ENCODE measurements at regions not wholly inside any gene's neighbourhood (a gene's known extent, or its start where the extent isn't known, plus 50 kb on each side); places are given as distances from the start of the nearest gene placed in this dataset.

DNA sequence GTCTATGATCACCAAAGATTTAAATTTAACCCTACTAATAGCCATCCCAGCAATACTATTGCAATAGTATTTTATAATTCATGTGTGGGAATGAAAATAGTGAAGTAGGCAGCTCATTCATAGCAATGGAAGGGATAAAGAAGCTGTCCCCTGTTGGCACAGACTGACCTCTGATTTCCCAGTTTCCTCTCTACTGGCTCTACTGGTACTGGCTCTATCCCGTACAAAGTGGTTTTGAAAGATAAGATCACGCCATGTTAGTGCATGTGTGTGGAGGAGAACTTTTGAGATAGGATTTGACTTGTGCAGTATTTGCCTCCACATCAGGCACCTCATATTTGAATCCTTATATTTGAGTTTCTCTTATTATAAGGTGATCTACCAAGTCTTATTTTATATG is 227.3 kb upstream of the ADGRL2 start:
- Histone ChIP-seq H3K9me3 (ENCODE audit: control insufficient read depth in 3 of 3, low read length in 3 of 3) (no peaks in the 10 kb centered on the region), H3K4me1 (ENCODE audit: control insufficient read depth in 3 of 3, insufficient read depth in 3 of 3, low read length in 3 of 3) (no peaks in the 10 kb centered on the region), H3K4me3 (ENCODE audit: low read length in 3 of 3) (no peak overlapping the region), H3K27me3 (ENCODE audit: control insufficient read depth in 3 of 3, insufficient read depth in 3 of 3, low read length in 3 of 3) (no peaks in the 10 kb centered on the region), H3K36me3 (ENCODE audit: control insufficient read depth in 3 of 3, insufficient read depth in 3 of 3, low read length in 3 of 3) (no peaks in the 10 kb centered on the region), H3K27ac (ENCODE audit: low read depth, low read length) (no peak overlapping the region), H3K9ac (ENCODE audit: low read depth in 1 of 3, low read length in 3 of 3) (no peak overlapping the region)

DNA sequence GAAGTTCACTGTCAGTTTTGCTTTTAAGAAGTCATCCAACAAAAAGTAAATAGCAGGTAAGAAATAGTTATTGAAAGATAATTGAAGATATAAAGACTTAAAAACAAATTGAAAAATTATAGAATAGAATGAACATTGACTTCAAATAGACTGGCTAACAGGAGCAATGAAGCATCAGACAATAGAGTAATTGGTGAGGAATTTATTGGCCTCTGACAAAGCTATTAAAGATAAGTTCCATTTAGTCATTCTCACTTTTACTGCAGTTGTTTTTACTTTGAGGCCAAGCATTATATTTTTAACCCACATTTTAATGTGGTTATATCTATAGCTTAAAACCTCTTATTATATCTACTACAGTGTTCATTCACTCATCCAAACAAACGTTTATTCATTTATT is 228.8 kb upstream of the ADGRL2 start:
- Histone ChIP-seq H3K36me3 (ENCODE audit: control insufficient read depth in 3 of 3, insufficient read depth in 3 of 3, low read length in 3 of 3) (no peaks in the 10 kb centered on the region), H3K4me3 (ENCODE audit: low read length in 3 of 3) (no peak overlapping the region), H3K9ac (ENCODE audit: low read depth in 1 of 3, low read length in 3 of 3) (no peak overlapping the region), H3K4me1 (ENCODE audit: control insufficient read depth in 3 of 3, insufficient read depth in 3 of 3, low read length in 3 of 3) (no peaks in the 10 kb centered on the region), H3K27ac (ENCODE audit: low read depth, low read length) (no peak overlapping the region), H3K27me3 (ENCODE audit: control insufficient read depth in 3 of 3, insufficient read depth in 3 of 3, low read length in 3 of 3) (no peaks in the 10 kb centered on the region), H3K9me3 (ENCODE audit: control insufficient read depth in 3 of 3, low read length in 3 of 3) (no peaks in the 10 kb centered on the region)

GRCh38 chr1:81569761-81570160 is 231.0 kb upstream of the ADGRL2 start:
- H3K9me3 ChIP-seq (ENCODE audit: control insufficient read depth in 3 of 3, low read length in 3 of 3), result no peaks in the 10 kb centered on the region
- no peak overlapping the region for H3K4me3 ChIP-seq (ENCODE audit: low read length in 3 of 3)
- no peaks in the 10 kb centered on the region for H3K4me1 ChIP-seq (ENCODE audit: control insufficient read depth in 3 of 3, insufficient read depth in 3 of 3, low read length in 3 of 3)
- H3K27me3 ChIP-seq (ENCODE audit: control insufficient read depth in 3 of 3, insufficient read depth in 3 of 3, low read length in 3 of 3), result no peaks in the 10 kb centered on the region
- no peak overlapping the region for H3K9ac ChIP-seq (ENCODE audit: low read depth in 1 of 3, low read length in 3 of 3)
- no peaks in the 10 kb centered on the region for H3K36me3 ChIP-seq (ENCODE audit: control insufficient read depth in 3 of 3, insufficient read depth in 3 of 3, low read length in 3 of 3)
- H3K27ac ChIP-seq (ENCODE audit: low read depth, low read length), result no peak overlapping the region

DNA sequence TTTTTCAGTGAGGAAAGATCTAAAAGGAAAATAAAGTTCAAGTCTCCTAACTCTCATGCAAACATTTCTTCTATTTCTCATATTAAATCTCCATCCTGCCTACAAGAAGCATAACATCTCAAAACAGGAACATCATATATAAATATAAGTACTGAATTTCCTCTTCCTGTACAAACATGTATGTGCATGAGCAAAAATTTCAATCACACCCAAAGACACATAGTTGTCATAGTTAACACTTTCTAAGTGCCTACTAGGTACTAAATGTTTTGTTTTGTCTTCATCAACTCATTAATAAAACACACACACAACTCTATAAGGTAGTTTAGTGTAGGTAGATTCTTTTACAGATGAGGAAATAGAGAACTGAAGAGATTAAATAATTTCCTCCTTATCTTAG is 237.1 kb upstream of the ADGRL2 start:
- Histone ChIP-seq H3K9me3 (ENCODE audit: control insufficient read depth in 3 of 3, low read length in 3 of 3) (no peaks in the 10 kb centered on the region), H3K9ac (ENCODE audit: low read depth in 1 of 3, low read length in 3 of 3) (no peak overlapping the region), H3K4me1 (ENCODE audit: control insufficient read depth in 3 of 3, insufficient read depth in 3 of 3, low read length in 3 of 3) (no peaks in the 10 kb centered on the region), H3K36me3 (ENCODE audit: control insufficient read depth in 3 of 3, insufficient read depth in 3 of 3, low read length in 3 of 3) (no peaks in the 10 kb centered on the region), H3K4me3 (ENCODE audit: low read length in 3 of 3) (no peak overlapping the region), H3K27ac (ENCODE audit: low read depth, low read length) (no peak overlapping the region), H3K27me3 (ENCODE audit: control insufficient read depth in 3 of 3, insufficient read depth in 3 of 3, low read length in 3 of 3) (no peaks in the 10 kb centered on the region)

DNA sequence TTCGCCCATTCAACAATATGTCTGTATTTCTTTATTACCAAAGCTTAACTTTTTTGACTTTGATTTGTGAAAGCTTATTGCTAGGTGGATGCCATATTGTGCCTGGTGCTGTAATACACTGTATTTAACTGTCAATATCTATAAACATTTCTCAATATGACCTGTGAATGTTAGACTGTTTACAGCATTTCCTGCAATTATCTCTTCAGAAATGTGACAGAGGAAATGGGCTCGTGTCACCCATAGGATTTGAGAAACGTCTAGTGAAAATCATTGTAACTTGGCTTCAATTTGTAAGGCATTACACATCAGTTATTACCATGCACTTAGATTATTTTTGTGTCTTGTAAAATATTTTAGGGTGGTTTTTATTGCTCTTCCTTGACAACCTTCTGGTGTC is 237.8 kb upstream of the ADGRL2 start:
- Histone ChIP-seq H3K27ac (ENCODE audit: low read depth, low read length) (no peak overlapping the region), H3K9ac (ENCODE audit: low read depth in 1 of 3, low read length in 3 of 3) (no peak overlapping the region), H3K9me3 (ENCODE audit: control insufficient read depth in 3 of 3, low read length in 3 of 3) (no peaks in the 10 kb centered on the region), H3K36me3 (ENCODE audit: control insufficient read depth in 3 of 3, insufficient read depth in 3 of 3, low read length in 3 of 3) (no peaks in the 10 kb centered on the region), H3K27me3 (ENCODE audit: control insufficient read depth in 3 of 3, insufficient read depth in 3 of 3, low read length in 3 of 3) (no peaks in the 10 kb centered on the region), H3K4me3 (ENCODE audit: low read length in 3 of 3) (no peak overlapping the region), H3K4me1 (ENCODE audit: control insufficient read depth in 3 of 3, insufficient read depth in 3 of 3, low read length in 3 of 3) (no peaks in the 10 kb centered on the region)

GRCh38 chr1:81560629-81561028 is 240.1 kb upstream of the ADGRL2 start:
- H3K9ac ChIP-seq (ENCODE audit: low read depth in 1 of 3, low read length in 3 of 3), result no peak overlapping the region
- no peaks in the 10 kb centered on the region for H3K36me3 ChIP-seq (ENCODE audit: control insufficient read depth in 3 of 3, insufficient read depth in 3 of 3, low read length in 3 of 3)
- no peaks in the 10 kb centered on the region for H3K9me3 ChIP-seq (ENCODE audit: control insufficient read depth in 3 of 3, low read length in 3 of 3)
- H3K27me3 ChIP-seq (ENCODE audit: control insufficient read depth in 3 of 3, insufficient read depth in 3 of 3, low read length in 3 of 3), result no peaks in the 10 kb centered on the region
- no peak overlapping the region for H3K4me3 ChIP-seq (ENCODE audit: low read length in 3 of 3)
- H3K4me1 ChIP-seq (ENCODE audit: control insufficient read depth in 3 of 3, insufficient read depth in 3 of 3, low read length in 3 of 3), result no peaks in the 10 kb centered on the region
- H3K27ac ChIP-seq (ENCODE audit: low read depth, low read length), result no peak overlapping the region

- H3K27me3 ChIP-seq (ENCODE audit: control insufficient read depth in 3 of 3, insufficient read depth in 3 of 3, low read length in 3 of 3), result no peaks in the 10 kb centered on the region
- H3K9ac ChIP-seq (ENCODE audit: low read depth in 1 of 3, low read length in 3 of 3), result no peak overlapping the region
- H3K4me1 ChIP-seq (ENCODE audit: control insufficient read depth in 3 of 3, insufficient read depth in 3 of 3, low read length in 3 of 3), result no peaks in the 10 kb centered on the region
- H3K36me3 ChIP-seq (ENCODE audit: control insufficient read depth in 3 of 3, insufficient read depth in 3 of 3, low read length in 3 of 3), result no peaks in the 10 kb centered on the region
- H3K4me3 ChIP-seq (ENCODE audit: low read length in 3 of 3), result no peak overlapping the region
- no peaks in the 10 kb centered on the region for H3K9me3 ChIP-seq (ENCODE audit: control insufficient read depth in 3 of 3, low read length in 3 of 3)
- H3K27ac ChIP-seq (ENCODE audit: low read depth, low read length), result no peak overlapping the region
Observed at GRCh38 chr1:81559662-81560350, 240.9 kb upstream of the ADGRL2 start.

DNA sequence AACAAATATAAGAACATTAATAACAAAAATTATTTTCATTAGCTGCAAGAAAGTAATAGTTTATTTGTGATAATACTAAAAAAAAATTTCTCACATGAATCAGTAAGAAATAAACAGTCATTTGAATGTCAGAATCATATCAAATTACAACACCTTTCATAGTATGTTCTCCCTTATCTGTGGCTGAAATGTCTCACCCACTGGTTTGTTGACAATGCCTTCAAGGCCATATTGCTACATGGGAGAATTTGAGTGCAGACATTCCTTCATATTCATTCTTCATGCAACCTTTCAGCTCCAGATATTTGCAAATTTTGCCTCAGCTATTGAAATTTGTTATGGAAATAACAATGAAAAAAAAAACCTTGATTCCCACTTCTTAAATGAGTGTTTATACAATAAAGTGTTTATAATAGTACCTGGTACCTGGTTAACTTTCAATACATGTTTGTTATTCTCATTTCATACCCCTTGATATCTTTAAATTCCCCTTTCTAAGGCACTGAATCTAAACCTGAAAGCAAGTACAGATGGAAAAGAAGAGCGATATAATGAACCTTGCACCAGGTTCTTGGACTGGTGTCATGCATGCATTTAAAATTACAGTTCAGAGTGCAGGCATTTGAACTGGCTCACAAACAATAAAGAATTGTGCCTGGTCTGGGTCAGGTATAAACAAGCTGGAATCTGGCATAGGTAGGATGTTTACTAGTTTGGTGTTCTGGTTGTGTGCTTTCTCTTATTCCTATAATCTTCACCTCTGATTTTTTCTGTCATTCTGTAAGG is 242.2 kb upstream of the ADGRL2 start:
- Histone ChIP-seq H3K4me3 (ENCODE audit: low read length in 3 of 3) (no peak overlapping the region), H3K27me3 (ENCODE audit: control insufficient read depth in 3 of 3, insufficient read depth in 3 of 3, low read length in 3 of 3) (no peaks in the 10 kb centered on the region), H3K9ac (ENCODE audit: low read depth in 1 of 3, low read length in 3 of 3) (no peak overlapping the region), H3K36me3 (ENCODE audit: control insufficient read depth in 3 of 3, insufficient read depth in 3 of 3, low read length in 3 of 3) (no peaks in the 10 kb centered on the region), H3K4me1 (ENCODE audit: control insufficient read depth in 3 of 3, insufficient read depth in 3 of 3, low read length in 3 of 3) (no peaks in the 10 kb centered on the region), H3K9me3 (ENCODE audit: control insufficient read depth in 3 of 3, low read length in 3 of 3) (no peaks in the 10 kb centered on the region), H3K27ac (ENCODE audit: low read depth, low read length) (no peak overlapping the region)

- H3K9ac ChIP-seq (ENCODE audit: low read depth in 1 of 3, low read length in 3 of 3), result no peak overlapping the region
- H3K27ac ChIP-seq (ENCODE audit: low read depth, low read length), result no peak overlapping the region
Observed at GRCh38 chr1:81556968-81557367, 243.8 kb upstream of the ADGRL2 start.

DNA sequence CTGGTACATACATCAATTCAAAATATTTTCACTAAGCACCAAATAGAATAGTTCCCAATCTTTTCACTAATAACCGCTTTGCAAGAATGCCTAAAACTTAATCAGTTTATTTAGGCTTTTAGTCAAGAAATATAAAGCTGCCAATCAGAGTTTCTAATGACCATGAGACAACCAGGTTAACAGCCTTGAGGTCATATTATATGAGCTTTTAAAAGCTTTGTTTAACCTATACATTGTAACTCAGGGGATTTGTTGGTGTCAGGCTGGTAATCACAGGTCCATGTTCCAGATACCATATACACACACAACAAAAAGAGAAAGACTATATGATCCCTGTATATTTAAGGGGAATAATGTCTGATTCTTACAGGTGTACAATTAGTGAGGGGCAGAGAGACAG is 246.2 kb upstream of the ADGRL2 start:
- Histone ChIP-seq H3K36me3 (ENCODE audit: control insufficient read depth in 3 of 3, insufficient read depth in 3 of 3, low read length in 3 of 3) (no peaks in the 10 kb centered on the region), H3K9me3 (ENCODE audit: control insufficient read depth in 3 of 3, low read length in 3 of 3) (no peaks in the 10 kb centered on the region), H3K27me3 (ENCODE audit: control insufficient read depth in 3 of 3, insufficient read depth in 3 of 3, low read length in 3 of 3) (no peaks in the 10 kb centered on the region), H3K27ac (ENCODE audit: low read depth, low read length) (no peak overlapping the region), H3K4me3 (ENCODE audit: low read length in 3 of 3) (no peak overlapping the region), H3K9ac (ENCODE audit: low read depth in 1 of 3, low read length in 3 of 3) (no peak overlapping the region), H3K4me1 (ENCODE audit: control insufficient read depth in 3 of 3, insufficient read depth in 3 of 3, low read length in 3 of 3) (no peaks in the 10 kb centered on the region)

More at GRCh38 chr1:81556968-81557367, 243.8 kb upstream of the ADGRL2 start:
- Histone ChIP-seq H3K36me3 (ENCODE audit: control insufficient read depth in 3 of 3, insufficient read depth in 3 of 3, low read length in 3 of 3) (no peaks in the 10 kb centered on the region), H3K27me3 (ENCODE audit: control insufficient read depth in 3 of 3, insufficient read depth in 3 of 3, low read length in 3 of 3) (no peaks in the 10 kb centered on the region), H3K9me3 (ENCODE audit: control insufficient read depth in 3 of 3, low read length in 3 of 3) (no peaks in the 10 kb centered on the region), H3K4me3 (ENCODE audit: low read length in 3 of 3) (no peak overlapping the region), H3K4me1 (ENCODE audit: control insufficient read depth in 3 of 3, insufficient read depth in 3 of 3, low read length in 3 of 3) (no peaks in the 10 kb centered on the region)
